HCT116 (cell line): ENCODE measurements at regions not wholly inside any gene's neighbourhood (a gene's known extent, or its start where the extent isn't known, plus 50 kb on each side); places are given as distances from the start of the nearest gene placed in this dataset.

Source experiments
- EZH2phosphoT487 ChIP-seq: fragments of 200-600 bp; IDR thresholded peaks from 2 replicates; pipeline ENCODE4 v1.6.1; 2018; ENCODE audit warnings: antibody characterized with exemption, borderline replicate concordance
- TF ChIP-seq, protein P1 (sequence below), 3 experiments: fragments of 200-600 bp in 1 of 3; sonication (generic) in 1 of 3; IDR thresholded peaks in 2 of 3; conservative IDR thresholded peaks in 1 of 3; 2 replicates each; pipeline ENCODE4 v1.5.1; 2012 to 2017; ENCODE audit warnings: low read depth in 2 of 3, low read length in 2 of 3, antibody characterized with exemption in 1 of 3, borderline replicate concordance in 1 of 3, control low read depth in 1 of 3, mild to moderate bottlenecking in 1 of 3, mixed read lengths in 1 of 3, mixed run types in 1 of 3, moderate library complexity in 1 of 3; ENCODE audit not compliant: insufficient read depth in 1 of 3

DNA sequence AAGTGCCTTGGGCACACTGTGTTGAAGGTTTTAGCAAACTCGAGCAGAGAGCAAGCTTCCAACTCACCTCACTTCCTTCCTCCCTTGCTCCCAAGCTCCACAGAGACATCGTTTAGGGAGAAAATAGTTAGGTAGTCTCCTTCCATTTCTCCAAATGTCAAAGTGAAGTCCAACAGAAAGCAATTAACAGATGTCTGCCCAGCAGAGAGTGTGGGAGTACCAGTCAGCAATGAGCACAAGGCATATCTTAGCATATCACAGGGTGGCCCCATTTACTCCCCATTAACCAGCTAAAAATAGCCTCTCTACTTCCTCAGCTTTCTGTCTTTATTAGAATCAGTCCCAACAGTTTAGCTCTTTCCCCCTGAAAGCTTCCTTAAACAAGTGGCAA lies 334.2 kb upstream of the CAMK1G start:
- TF ChIP-seq, protein P1, sequence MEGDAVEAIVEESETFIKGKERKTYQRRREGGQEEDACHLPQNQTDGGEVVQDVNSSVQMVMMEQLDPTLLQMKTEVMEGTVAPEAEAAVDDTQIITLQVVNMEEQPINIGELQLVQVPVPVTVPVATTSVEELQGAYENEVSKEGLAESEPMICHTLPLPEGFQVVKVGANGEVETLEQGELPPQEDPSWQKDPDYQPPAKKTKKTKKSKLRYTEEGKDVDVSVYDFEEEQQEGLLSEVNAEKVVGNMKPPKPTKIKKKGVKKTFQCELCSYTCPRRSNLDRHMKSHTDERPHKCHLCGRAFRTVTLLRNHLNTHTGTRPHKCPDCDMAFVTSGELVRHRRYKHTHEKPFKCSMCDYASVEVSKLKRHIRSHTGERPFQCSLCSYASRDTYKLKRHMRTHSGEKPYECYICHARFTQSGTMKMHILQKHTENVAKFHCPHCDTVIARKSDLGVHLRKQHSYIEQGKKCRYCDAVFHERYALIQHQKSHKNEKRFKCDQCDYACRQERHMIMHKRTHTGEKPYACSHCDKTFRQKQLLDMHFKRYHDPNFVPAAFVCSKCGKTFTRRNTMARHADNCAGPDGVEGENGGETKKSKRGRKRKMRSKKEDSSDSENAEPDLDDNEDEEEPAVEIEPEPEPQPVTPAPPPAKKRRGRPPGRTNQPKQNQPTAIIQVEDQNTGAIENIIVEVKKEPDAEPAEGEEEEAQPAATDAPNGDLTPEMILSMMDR (IDR thresholded peaks at IDR 0.05 in 2 of 3, conservative IDR thresholded peaks at IDR 0.05 in 1 of 3; ENCODE audit: borderline replicate concordance in 1 of 3, insufficient read depth in 1 of 3, low read depth in 2 of 3, low read length in 2 of 3), result no peak
- no peak for TF ChIP-seq EZH2phosphoT487
